H9 (cell line): ENCODE measurements at regions not wholly inside any gene's neighbourhood (a gene's known extent, or its start where the extent isn't known, plus 50 kb on each side); places are given as distances from the start of the nearest gene placed in this dataset.
"Not testable (repeated sequence)": the region's sequence is repeated elsewhere in the genome, so short reads cannot be mapped to it uniquely, and the experiment has no call there.

ENCODE experiments used
- DNase-seq: peaks from one replicate; pipeline ENCODE4 v3.0.0-alpha.2; 2017
- H2AFZ ChIP-seq: one replicate; pipeline ENCODE4 v1.6.1; 2013; ENCODE audit warnings: mild to moderate bottlenecking, low read length, control low read depth, moderate library complexity
- H2AK5ac ChIP-seq: 2 replicates; pipeline ENCODE4 v1.6.1; 2013; ENCODE audit warnings: low read length, control low read depth, mixed read lengths; ENCODE audit not compliant: insufficient read length
- H2BK120ac ChIP-seq: one replicate; pipeline ENCODE4 v1.6.1; 2013; ENCODE audit warnings: low read depth, mild to moderate bottlenecking, low read length, control low read depth, inconsistent platforms; ENCODE audit not compliant: poor library complexity, severe bottlenecking
- H2BK12ac ChIP-seq: 2 replicates; pipeline ENCODE4 v1.6.1; 2013; ENCODE audit warnings: low read length, control low read depth, mixed read lengths, low read depth; ENCODE audit not compliant: insufficient read length
- H2BK15ac ChIP-seq: 2 replicates; pipeline ENCODE4 v1.6.1; 2013; ENCODE audit warnings: low read depth, low read length, control low read depth
- H2BK20ac ChIP-seq: one replicate; pipeline ENCODE4 v1.6.1; 2013; ENCODE audit warnings: low read depth, mild to moderate bottlenecking, low read length, control low read depth, inconsistent platforms; ENCODE audit not compliant: poor library complexity, severe bottlenecking
- H2BK5ac ChIP-seq: 2 replicates; pipeline ENCODE4 v1.6.1; 2013; ENCODE audit warnings: low read length, control low read depth, mixed read lengths; ENCODE audit not compliant: insufficient read length
- H3K14ac ChIP-seq: 2 replicates; pipeline ENCODE4 v1.6.1; 2013; ENCODE audit warnings: low read length, control low read depth; ENCODE audit not compliant: insufficient read depth
- H3K18ac ChIP-seq: 2 replicates; pipeline ENCODE4 v1.6.1; 2013; ENCODE audit warnings: low read depth, mild to moderate bottlenecking, mixed read lengths, low read length, control low read depth; ENCODE audit not compliant: insufficient read length
- H3K23ac ChIP-seq: 2 replicates; pipeline ENCODE4 v1.6.1; 2013; ENCODE audit warnings: low read length, control low read depth, mixed read lengths, low read depth; ENCODE audit not compliant: insufficient read length
- H3K23me2 ChIP-seq: 2 replicates; pipeline ENCODE4 v1.6.1; 2013; ENCODE audit warnings: low read depth, mild to moderate bottlenecking, mixed read lengths, low read length, control low read depth; ENCODE audit not compliant: insufficient read length, poor library complexity, severe bottlenecking
- H3K27ac ChIP-seq: 2 replicates; pipeline ENCODE4 v1.5.1; 2013; ENCODE audit warnings: low read length, control low read depth, mixed read lengths, low read depth; ENCODE audit not compliant: insufficient read length
- H3K27me3 ChIP-seq: 2 replicates; pipeline ENCODE4 v1.6.1; 2013; ENCODE audit warnings: low read length, control low read depth, inconsistent platforms; ENCODE audit not compliant: insufficient read depth
- H3K4ac ChIP-seq: 2 replicates; pipeline ENCODE4 v1.6.1; 2013; ENCODE audit warnings: low read depth, mild to moderate bottlenecking, control low read depth, inconsistent platforms, low read length, moderate library complexity
- H3K4me1 ChIP-seq: 2 replicates; pipeline ENCODE4 v1.6.1; 2013; ENCODE audit warnings: low read length, control low read depth, inconsistent platforms; ENCODE audit not compliant: insufficient read depth
- H3K4me2 ChIP-seq: 2 replicates; pipeline ENCODE4 v1.6.1; 2013; ENCODE audit warnings: low read length, control low read depth, mixed read lengths; ENCODE audit not compliant: insufficient read length, insufficient read depth
- H3K56ac ChIP-seq: 2 replicates; pipeline ENCODE4 v1.6.1; 2013; ENCODE audit warnings: low read depth, mild to moderate bottlenecking, mixed read lengths, low read length, control low read depth; ENCODE audit not compliant: insufficient read length
- H3K79me1 ChIP-seq: 2 replicates; pipeline ENCODE4 v1.6.1; 2013; ENCODE audit warnings: low read depth, mild to moderate bottlenecking, moderate library complexity, low read length, control low read depth, inconsistent platforms; ENCODE audit not compliant: insufficient read depth, poor library complexity, severe bottlenecking
- H3K79me2 ChIP-seq: 2 replicates; pipeline ENCODE4 v1.6.1; 2013; ENCODE audit warnings: low read length, control low read depth, inconsistent platforms; ENCODE audit not compliant: insufficient read depth
- H3K9ac ChIP-seq: 2 replicates; pipeline ENCODE4 v1.6.1; 2013; ENCODE audit warnings: low read length, control low read depth, mixed read lengths; ENCODE audit not compliant: insufficient read length; ENCODE audit errors: extremely low read depth
- H3K9me3 ChIP-seq: one replicate; pipeline ENCODE4 v1.6.1; 2013; ENCODE audit warnings: low read depth, low read length, inconsistent platforms; ENCODE audit not compliant: control insufficient read depth
- H3T11ph ChIP-seq: one replicate; pipeline ENCODE4 v1.6.1; 2013; ENCODE audit warnings: mild to moderate bottlenecking, low read length, control low read depth, inconsistent platforms
- H4K20me1 ChIP-seq: one replicate; pipeline ENCODE4 v1.6.1; 2013; ENCODE audit not compliant: control insufficient read depth, insufficient read length, insufficient read depth
- H4K5ac ChIP-seq: 2 replicates; pipeline ENCODE4 v1.6.1; 2013; ENCODE audit warnings: low read depth, mild to moderate bottlenecking, mixed read lengths, low read length, control low read depth; ENCODE audit not compliant: insufficient read length
- H4K8ac ChIP-seq: replicated peaks from 2 replicates; pipeline ENCODE4 v1.6.1; 2013; ENCODE audit warnings: low read length, control low read depth, mixed read lengths, low read depth; ENCODE audit not compliant: insufficient read length
- H4K91ac ChIP-seq: 2 replicates; pipeline ENCODE4 v1.6.1; 2013; ENCODE audit warnings: low read depth, mild to moderate bottlenecking, moderate library complexity, mixed read lengths, low read length, control low read depth; ENCODE audit not compliant: insufficient read length
- H3K27ac Mint-ChIP-seq, 3 experiments: 2 replicates in 2 of 3; 3 replicates in 1 of 3; pipeline ENCODE4 v1.8.0; 2020 to 2021; ENCODE audit warnings: mixed read lengths in 3 of 3, mild to moderate bottlenecking in 1 of 3, moderate library complexity in 1 of 3
- H3K27me3 Mint-ChIP-seq: 2 replicates; pipeline ENCODE4 v1.8.0; 2021; ENCODE audit warnings: low read depth, mild to moderate bottlenecking, moderate library complexity, mixed read lengths
- H3K36me3 Mint-ChIP-seq, 3 experiments: 2 replicates in 2 of 3; 3 replicates in 1 of 3; pipeline ENCODE4 v1.8.0; 2020 to 2021; ENCODE audit warnings: low read depth in 3 of 3, mixed read lengths in 3 of 3; ENCODE audit not compliant: insufficient read depth in 1 of 3
- H3K4me1 Mint-ChIP-seq, 2 experiments: 2 replicates each; pipeline ENCODE4 v1.8.0; 2020; ENCODE audit warnings: mixed read lengths in 2 of 2
- H3K4me3 Mint-ChIP-seq, 2 experiments: 2 replicates in 1 of 2; 3 replicates in 1 of 2; pipeline ENCODE4 v1.8.0; 2020 to 2021; ENCODE audit warnings: mild to moderate bottlenecking in 2 of 2, mixed read lengths in 2 of 2, moderate library complexity in 1 of 2
- H3K9me3 Mint-ChIP-seq, 2 experiments: 2 replicates in 1 of 2; 3 replicates in 1 of 2; pipeline ENCODE4 v1.8.0; 2020; ENCODE audit warnings: mild to moderate bottlenecking in 2 of 2, mixed read lengths in 2 of 2, moderate library complexity in 1 of 2
- WGBS: extraction: QIAGEN DNeasy Blood & Tissue Kit; methylation state at CpG from one replicate; pipeline ENCODE4 v1.1.7; 2013; ENCODE audit warnings: missing lambda C conversion rate, low lambda C conversion rate, mixed read lengths; ENCODE audit not compliant: insufficient read length; ENCODE audit errors: extremely low coverage; 5-methylcytosine and 5-hydroxymethylcytosine counted together
- TF ChIP-seq, protein P1 (sequence below): fragments of 200-600 bp; sonication (generic); conservative IDR thresholded peaks from 3 replicates; pipeline ENCODE4 v1.8.0; 2021; ENCODE audit warnings: antibody characterized with exemption, mild to moderate bottlenecking

- Mint-ChIP-seq H3K9me3 (peaks cover 3 to 12% of the 10 kb centered on the region in 2 experiments; a peak in 4 of 5 replicates), H3K4me1 (no peaks in the 10 kb centered on the region), H3K4me3 (no peak overlapping the region), H3K36me3 (no peaks in the 10 kb centered on the region; a peak in 1 of 7 replicates), H3K27ac (no peak overlapping the region), H3K27me3 (peaks cover 9% of the 10 kb centered on the region)
- no peak for DNase-seq
- no peak overlapping the region for H2BK120ac ChIP-seq
- H3K79me1 ChIP-seq: no peaks in the 10 kb centered on the region
- no peak overlapping the region for H3K4ac ChIP-seq
- H4K91ac ChIP-seq: no peak overlapping the region
- H3K18ac ChIP-seq: no peak overlapping the region
- H3K4me2 ChIP-seq: no peak overlapping the region
- no peak overlapping the region for H3K9ac ChIP-seq
- H3K14ac ChIP-seq: no peak overlapping the region
- no peak overlapping the region for H3K56ac ChIP-seq
- no peak overlapping the region for H2AFZ ChIP-seq
- H4K8ac ChIP-seq: no peak overlapping the region
- H2AK5ac ChIP-seq: no peak overlapping the region
- H3K23ac ChIP-seq: no peak overlapping the region
- no peak overlapping the region for H2BK5ac ChIP-seq
- no peaks in the 10 kb centered on the region for H4K20me1 ChIP-seq
- no peaks in the 10 kb centered on the region for H3K27me3 ChIP-seq
- H2BK12ac ChIP-seq: no peak overlapping the region
- no peak overlapping the region for H3T11ph ChIP-seq
- TF ChIP-seq, protein P1, sequence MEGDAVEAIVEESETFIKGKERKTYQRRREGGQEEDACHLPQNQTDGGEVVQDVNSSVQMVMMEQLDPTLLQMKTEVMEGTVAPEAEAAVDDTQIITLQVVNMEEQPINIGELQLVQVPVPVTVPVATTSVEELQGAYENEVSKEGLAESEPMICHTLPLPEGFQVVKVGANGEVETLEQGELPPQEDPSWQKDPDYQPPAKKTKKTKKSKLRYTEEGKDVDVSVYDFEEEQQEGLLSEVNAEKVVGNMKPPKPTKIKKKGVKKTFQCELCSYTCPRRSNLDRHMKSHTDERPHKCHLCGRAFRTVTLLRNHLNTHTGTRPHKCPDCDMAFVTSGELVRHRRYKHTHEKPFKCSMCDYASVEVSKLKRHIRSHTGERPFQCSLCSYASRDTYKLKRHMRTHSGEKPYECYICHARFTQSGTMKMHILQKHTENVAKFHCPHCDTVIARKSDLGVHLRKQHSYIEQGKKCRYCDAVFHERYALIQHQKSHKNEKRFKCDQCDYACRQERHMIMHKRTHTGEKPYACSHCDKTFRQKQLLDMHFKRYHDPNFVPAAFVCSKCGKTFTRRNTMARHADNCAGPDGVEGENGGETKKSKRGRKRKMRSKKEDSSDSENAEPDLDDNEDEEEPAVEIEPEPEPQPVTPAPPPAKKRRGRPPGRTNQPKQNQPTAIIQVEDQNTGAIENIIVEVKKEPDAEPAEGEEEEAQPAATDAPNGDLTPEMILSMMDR: no peak
- H3K4me1 ChIP-seq: no peaks in the 10 kb centered on the region
- H2BK20ac ChIP-seq: no peak overlapping the region
- H4K5ac ChIP-seq: no peak overlapping the region
- no peaks in the 10 kb centered on the region for H3K23me2 ChIP-seq
- no peak overlapping the region for H2BK15ac ChIP-seq
- no peaks in the 10 kb centered on the region for H3K9me3 ChIP-seq
- H3K79me2 ChIP-seq: no peaks in the 10 kb centered on the region
- no peak overlapping the region for H3K27ac ChIP-seq
Measured at GRCh38 chr2:239797316-239797715, 227.8 kb downstream of the NDUFA10 start.

DNA sequence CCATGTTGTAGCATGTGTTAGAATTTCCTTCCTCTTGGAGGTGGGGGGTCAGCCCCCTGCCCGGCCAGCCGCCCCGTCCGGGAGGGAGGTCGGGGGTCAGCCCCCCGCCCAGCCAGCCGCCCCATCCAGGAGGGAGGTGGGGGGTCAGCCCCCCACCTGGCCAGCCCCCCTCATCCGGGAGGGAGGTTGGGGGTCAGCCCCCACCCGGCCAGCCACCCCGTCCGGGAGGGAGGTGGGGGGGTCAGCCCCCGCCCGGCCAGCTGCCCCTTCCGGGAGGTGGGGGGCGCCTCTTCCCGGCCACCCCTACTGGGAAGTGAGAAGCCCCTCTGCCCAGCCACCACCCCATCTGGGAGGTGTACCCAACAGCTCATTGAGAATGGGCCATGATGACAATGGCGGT lies 229.4 kb downstream of the NDUFA10 start:
- not testable (repeated sequence) for H2BK5ac ChIP-seq, H3K79me1 ChIP-seq, H3K36me3 Mint-ChIP-seq, H4K5ac ChIP-seq, H2BK12ac ChIP-seq, H3T11ph ChIP-seq, H3K4me1 ChIP-seq, H3K27me3 ChIP-seq, DNase-seq, H2AFZ ChIP-seq, H3K14ac ChIP-seq, H3K9ac ChIP-seq, H3K23me2 ChIP-seq, H3K9me3 Mint-ChIP-seq, H3K27me3 Mint-ChIP-seq, H3K23ac ChIP-seq, H2BK15ac ChIP-seq, H2BK120ac ChIP-seq, H3K9me3 ChIP-seq, H2BK20ac ChIP-seq, H3K79me2 ChIP-seq, H2AK5ac ChIP-seq, H3K4me2 ChIP-seq, H3K4me3 Mint-ChIP-seq, H3K18ac ChIP-seq, H3K27ac Mint-ChIP-seq, H3K4me1 Mint-ChIP-seq, H3K27ac ChIP-seq, H4K8ac ChIP-seq, H4K91ac ChIP-seq, H3K56ac ChIP-seq, H3K4ac ChIP-seq, H4K20me1 ChIP-seq
- WGBS: no CpG with 5 or more reads among the region's 17 CpGs
